ENCODE measurements at regions not wholly inside any gene's neighbourhood (a gene's known extent, or its start where the extent isn't known, plus 50 kb on each side); places are given as distances from the start of the nearest gene placed in this dataset.

- TF ChIP-seq TCF7L2 (IDR thresholded peaks at IDR 0.05; ENCODE audit: borderline replicate concordance, low read depth, low read length) (no peak), ZNF302 (tag by site-specific recombination; IDR thresholded peaks at IDR 0.05; ENCODE audit: low read depth) (no peak), ZNF692 (tag by site-specific recombination; IDR thresholded peaks at IDR 0.05) (no peak), CTCF (tag by site-specific recombination; IDR thresholded peaks at IDR 0.05) (no peak), ZBTB8A (tag by site-specific recombination; IDR thresholded peaks at IDR 0.05) (no peak), ZNF571 (tag by site-specific recombination; IDR thresholded peaks at IDR 0.05) (no peak), TSHZ1 (tag by site-specific recombination; IDR thresholded peaks at IDR 0.05; ENCODE audit: borderline replicate concordance) (no peak), ZNF561 (tag by site-specific recombination; IDR thresholded peaks at IDR 0.05; ENCODE audit: borderline replicate concordance) (no peak), ZNF530 (tag by site-specific recombination; IDR thresholded peaks at IDR 0.05; ENCODE audit: low read depth) (no peak), ZNF521 (tag by site-specific recombination; IDR thresholded peaks at IDR 0.05) (no peak)
These were observed 432.9 kb downstream of the SPATA31D1 start for GRCh38 chr9:82421498-82421897.
